GM19372 (cell line): ENCODE measurements at regions not wholly inside any gene's neighbourhood (a gene's known extent, or its start where the extent isn't known, plus 50 kb on each side); places are given as distances from the start of the nearest gene placed in this dataset.

ENCODE experiments used
- ATAC-seq: cut with Tn5 transposase; IDR thresholded peaks from one replicate; pipeline ENCODE4 v1.9.1; 2021; ENCODE audit warnings: mild to moderate bottlenecking, low read depth, moderate library complexity; ENCODE audit not compliant: unreplicated experiment

GRCh38 chr6:40313582-40313981, 273.6 kb downstream of the LRFN2 start:
- ATAC-seq: no peak

DNA sequence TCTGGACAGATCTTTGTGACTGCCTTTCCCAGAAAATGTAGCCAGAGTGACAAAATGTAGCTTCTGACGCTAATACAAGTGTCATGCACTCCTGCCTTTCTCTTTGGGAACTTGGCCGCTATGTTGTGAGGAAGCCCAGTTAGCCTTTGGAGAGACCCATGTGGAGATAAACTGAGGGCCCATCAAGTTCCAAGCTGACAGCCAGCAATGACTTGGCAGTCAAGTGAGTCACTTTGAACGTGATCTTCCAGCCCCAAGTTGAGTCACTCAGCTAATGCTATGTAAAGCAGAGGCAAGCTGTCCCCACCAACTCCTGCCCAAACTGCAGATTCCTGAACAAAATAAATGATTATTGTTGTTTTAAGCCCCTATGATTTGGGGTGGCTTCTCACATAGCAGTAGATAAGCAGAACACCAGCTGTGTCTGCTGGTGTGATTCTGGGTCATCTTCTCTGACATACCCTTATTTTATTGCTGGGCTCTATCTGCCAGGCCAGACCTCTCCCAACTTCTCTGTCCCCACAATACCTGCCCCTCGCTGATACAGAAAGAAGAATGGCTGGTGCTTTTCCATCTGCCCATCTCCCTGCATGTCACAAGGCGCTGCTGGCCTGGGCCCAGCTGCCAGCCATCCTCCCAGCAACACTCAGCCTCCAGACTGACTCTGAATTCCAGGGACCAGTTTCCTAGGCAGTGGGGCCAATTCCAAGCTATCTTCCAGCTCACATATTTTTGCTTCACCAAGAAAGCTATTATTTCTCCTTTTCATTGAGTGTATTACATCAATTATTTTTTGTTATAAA, 274.8 kb downstream of the LRFN2 start:
- ATAC-seq: no peak

- no peak for ATAC-seq
These were observed 278.4 kb downstream of the LRFN2 start for GRCh38 chr6:40308533-40309306.

- ATAC-seq: no peak
These were observed 279.5 kb downstream of the LRFN2 start for GRCh38 chr6:40307712-40308111.

DNA sequence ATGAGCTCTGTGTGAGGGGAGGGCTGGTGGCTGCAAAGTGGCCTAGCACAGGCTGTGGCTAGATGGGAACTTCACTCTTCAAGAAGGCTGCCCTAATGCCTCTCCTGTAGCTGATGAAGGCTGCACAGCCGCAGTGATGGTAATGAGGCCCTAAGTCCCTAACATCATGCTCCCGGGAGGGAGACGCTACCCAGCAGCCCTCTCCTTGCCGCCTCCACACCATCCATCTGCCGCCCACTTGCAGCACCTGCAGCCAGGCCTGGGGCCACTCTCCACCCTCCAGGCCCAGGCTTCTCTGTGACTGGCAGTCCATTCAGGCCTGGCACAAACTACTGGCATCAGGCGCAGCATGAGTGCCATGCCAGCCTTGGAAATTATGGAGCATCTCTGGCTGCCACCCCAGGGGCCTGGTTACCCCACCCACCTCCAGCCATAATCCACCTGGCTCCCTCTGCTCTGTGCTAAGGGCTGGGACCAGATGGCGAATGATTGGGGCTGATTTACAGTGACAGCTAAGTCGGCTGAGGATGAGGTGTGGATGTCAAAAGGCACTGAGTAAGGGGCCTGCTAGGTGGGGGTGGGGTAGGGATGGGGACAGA, 284.2 kb downstream of the LRFN2 start:
- no peak for ATAC-seq

GRCh38 chr6:40299681-40300080, 287.5 kb downstream of the LRFN2 start:
- no peak for ATAC-seq

DNA sequence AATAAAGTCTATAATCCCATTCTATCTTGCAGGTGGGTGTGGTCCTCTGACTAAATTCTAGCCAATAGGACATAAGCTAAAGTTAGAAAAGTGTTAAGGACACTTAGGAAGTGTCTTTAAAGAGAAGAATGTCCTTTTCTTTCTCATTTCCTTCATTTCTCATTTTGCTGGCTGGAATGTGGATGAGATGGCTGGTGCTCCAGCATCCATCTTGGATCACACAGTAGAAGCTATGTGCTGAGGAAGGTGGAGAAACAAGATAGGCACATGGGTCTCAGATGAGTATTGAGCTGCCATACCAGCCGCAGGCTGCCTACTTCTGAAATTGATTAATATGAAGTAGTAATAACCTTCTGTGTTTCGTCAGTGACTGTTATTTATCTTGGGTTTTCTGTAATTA, 289.0 kb downstream of the LRFN2 start:
- no peak for ATAC-seq

DNA sequence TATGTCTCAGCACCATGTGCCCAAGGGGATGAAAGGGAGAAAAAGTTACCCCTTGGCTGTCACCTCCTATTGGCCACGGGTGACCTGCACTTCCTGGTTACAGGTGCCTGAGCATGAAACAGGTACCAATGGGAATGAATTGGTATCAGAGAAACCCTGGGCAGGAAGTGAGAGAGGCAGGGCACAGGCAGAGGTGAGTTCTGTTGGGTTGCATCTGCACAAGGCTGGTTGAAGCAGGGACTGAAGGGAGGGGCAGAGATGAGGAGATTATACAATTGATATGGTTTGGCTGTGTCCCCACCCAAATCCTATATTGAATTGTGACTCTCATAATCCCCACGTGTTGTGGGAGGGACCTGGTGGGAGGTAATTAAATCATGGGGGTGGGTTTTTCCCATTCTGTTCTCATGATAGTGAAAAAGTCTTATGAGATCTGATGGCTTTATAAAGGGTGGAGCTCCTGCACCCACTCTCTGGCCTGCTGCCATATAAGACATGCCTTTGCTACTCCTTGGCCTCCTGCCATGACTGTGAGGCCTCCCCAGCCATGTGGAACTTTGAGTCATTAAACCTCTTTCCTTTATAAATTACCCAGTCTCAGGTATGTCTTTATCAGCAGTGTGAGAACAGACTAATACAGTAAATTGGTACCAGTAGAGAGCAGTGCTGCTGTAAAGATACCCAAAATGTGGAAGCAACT, 291.8 kb downstream of the LRFN2 start:
- no peak for ATAC-seq

DNA sequence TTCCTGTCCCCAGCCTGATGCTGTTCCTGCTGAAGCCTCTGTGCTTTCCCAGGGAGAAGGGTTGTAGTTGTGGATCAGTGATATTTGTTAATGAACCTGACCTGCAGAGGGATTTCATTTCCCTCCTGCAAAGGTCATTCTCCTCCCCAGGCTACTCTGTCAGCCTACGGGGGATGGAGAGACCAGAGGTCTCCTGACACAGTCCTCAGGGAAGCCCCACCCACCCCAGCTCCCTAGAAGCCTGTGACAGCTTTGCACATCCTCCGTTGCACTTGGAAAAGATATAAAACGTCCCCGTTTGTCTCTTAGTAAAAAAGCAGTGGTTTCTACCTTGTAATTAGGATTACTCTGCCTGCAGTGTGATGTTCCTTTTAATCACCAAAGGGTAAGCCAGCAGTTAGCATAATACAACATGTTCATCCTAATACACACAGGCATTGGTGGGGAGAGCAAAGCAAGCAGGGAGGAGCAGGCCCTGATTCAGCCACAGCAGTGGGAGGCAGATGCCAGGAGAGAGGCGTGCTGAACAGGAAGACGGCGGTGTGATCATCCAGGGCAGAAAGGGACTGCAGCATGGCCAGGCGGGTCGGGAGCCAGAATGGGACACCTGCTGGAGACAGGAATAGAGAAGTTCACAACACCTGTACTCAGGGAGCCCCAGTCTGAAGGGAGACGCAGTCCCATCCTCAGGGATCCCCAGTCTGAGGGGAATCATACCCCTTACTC, 293.5 kb downstream of the LRFN2 start:
- ATAC-seq: no peak

DNA sequence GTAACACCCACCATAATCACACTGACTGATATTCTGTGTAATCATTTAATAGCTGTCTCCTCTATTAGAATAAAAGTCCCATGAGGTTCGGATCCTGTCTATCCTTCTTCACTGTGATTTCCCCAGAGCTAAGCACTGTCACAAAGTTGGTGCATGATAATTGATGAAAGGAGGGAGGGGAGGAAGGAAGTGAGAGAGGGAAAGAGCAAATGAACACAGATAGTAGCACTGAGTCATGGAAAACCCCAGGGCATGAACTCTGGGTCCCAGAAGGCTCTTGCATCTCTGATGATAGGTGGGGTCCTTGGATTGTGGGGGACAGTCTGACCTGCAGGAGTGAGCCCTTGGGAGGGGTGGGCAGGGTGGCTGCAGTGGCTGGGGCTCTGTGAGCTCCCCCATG, 294.1 kb downstream of the LRFN2 start:
- no peak for ATAC-seq

- no peak for ATAC-seq
These were observed 296.3 kb downstream of the LRFN2 start for GRCh38 chr6:40290816-40291215.

DNA sequence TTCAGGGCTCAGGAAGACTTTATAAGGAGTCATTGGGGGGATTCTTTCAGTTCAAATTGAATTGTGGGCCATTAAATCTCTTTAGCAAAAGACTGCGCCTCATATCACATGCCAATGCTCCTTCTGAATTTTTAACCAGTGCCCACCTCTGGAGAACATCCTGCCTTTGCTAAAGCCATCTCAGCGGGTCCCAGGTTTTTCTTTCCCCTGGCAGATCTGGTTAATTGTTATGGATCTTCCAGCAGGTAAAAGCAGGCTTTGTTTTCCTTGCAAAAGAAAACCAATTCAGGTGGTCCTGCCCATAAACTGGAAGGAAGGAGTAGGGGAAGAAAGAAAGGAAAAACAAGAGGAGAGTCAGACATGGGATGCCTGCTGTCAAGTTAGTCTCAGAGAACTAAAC, 298.2 kb downstream of the LRFN2 start:
- no peak for ATAC-seq

DNA sequence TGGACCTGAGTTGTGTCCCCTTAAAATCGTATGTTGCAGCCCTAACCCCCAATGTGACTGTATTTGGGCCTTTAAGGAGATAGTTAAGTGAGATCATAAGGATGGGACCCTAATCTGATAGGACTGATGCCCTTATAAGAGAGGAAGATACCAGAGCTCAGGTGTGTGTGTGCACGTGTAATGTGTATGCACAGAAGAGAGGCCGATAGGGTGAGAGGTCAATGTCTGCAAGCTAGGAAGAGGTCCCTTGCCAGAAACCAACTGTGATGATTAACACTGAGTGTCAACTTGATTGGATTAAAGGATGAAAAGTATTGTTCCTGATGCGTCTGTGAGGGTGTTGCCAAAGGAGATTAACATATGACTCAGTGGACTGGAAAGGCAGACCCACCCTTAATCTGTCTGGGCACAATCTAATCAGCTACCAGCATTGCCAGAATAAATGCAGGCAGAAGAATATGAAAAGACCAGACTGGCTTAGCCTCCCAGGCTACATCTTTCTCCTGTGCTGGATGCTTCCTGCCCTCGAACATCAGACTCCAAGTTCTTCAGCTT, 299.8 kb downstream of the LRFN2 start:
- ATAC-seq: no peak

DNA sequence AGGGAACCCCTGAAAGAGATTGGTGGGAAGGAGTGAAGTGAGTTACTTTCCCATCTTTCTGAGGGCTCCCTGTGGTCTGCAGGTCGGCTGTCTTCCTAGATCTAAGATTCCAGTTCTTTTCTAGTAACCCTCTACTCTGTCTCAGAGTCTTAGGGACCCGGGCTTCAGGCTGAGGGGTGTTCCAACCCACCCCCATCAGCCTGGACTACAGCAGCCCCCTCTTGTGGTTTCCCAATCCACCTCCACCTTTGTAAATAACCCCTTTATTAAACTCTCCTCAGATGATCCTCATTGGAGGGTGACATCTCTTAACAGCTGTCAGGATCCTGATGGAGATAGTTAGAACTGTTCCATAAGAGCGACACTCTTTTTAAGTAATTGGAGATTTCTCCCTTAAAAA, 300.4 kb downstream of the LRFN2 start:
- no peak for ATAC-seq

DNA sequence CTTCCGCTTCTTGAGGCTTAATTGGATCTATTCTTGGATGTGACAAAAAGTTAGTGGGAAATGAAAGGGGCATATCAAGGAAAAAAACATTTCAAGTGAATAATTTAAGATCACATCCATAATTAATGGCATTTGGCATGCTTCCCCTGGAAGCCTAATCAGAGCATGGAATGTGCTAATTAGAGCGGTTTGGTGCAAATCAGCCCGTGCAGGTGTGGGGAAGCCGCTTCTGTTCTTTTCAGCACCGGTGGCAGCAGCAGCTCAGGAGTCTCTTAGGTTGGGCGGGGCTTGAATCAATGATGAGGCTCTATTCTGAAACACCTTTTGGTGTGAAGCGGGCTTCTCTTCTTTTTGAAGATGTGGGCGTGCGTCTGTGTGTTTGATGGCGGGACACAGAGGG, 301.2 kb downstream of the LRFN2 start:
- no peak for ATAC-seq

DNA sequence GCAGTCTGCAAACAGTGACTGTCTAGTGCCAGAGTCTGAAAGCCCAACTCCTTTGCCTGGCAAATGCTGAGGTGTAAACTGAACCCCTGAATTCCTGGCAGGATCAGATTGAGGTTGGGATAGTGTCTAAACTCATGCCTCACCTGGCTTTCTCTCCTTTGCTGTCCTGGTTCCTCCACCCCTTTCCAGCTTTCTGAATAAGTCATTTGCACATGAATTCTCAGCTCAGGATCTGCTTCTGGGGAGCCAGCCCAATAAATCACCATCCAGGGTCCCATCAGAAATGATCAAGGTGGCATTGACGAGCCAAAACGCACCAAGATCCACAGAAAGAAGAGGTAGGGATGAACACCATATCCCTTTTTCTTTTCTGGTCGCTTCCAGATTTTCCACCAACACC, 301.6 kb downstream of the LRFN2 start:
- ATAC-seq: no peak

GRCh38 chr6:40282986-40283385, 304.2 kb downstream of the LRFN2 start:
- ATAC-seq: no peak

GRCh38 chr6:40281402-40281801, 305.8 kb downstream of the LRFN2 start:
- no peak for ATAC-seq

DNA sequence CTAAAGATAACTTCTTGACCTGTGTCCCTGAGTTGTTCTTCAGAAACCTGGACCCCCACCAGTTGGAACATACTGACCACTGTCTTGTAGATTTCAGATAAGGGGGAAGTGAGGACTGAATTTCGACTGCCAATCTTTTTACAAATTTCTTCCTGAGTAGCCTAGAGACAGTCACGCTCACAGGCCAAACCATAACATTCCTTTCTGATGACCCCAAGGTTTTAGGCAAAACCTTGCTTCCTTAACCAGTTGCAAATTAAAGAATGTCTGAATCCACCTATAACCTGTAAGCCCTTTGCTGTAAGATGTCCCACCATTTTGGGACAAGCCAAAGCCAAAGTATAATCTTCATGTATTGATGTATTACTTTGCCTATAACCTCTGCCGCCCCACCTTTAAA, 306.9 kb downstream of the LRFN2 start:
- no peak for ATAC-seq

DNA sequence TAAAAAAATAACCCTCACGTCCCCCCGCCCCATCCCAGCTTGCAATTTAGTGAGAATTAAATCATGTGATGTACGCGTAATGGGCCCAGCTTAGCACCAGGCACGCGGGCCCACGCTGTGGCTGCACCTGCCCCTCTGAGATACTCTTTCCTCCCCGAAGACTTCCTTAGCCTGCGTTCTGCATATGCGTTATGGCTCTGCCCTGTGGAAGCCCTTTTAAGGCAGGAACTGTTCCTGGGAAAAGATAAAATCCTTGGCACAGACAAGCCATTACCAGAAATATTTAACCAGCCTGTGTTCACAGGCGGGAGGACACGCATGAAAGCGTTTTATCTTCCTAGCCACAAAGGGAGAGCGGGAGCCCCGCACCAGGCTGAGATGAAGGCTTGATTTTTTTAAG, 311.0 kb downstream of the LRFN2 start:
- ATAC-seq: no peak
